ENCODE measurements at regions not wholly inside any gene's neighbourhood (a gene's known extent, or its start where the extent isn't known, plus 50 kb on each side); places are given as distances from the start of the nearest gene placed in this dataset.

DNA sequence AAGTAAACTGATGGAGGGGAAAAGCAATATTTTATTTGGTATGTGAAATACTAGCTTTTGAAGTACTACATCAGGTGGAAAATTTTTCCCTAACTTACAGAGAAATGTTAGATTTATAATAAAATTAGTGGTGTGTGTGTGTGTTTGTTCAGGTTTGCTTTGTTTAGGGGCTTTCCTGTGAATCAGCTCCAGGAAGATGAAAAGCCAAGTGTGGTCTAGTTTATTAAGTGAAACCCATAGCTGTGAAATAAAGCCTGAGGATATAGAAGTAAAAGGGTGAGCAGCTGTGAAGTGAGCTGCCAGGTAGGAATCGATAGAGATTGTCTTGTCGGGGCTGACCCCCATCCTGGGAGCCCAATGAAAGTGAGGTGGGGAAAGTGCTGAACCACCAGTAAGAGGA is 347.6 kb upstream of the IMPG1 start:
- WGBS, 5 donors, result 74 to 90% (median 84%) methylated on average over 2 of the region's 2 CpGs
- Histone ChIP-seq H3K27me3 (no peaks in the 10 kb centered on the region), H3K27ac (no peak overlapping the region), H3K36me3 (no peaks in the 10 kb centered on the region), H3K4me3 (no peak overlapping the region), H3K4me1 (no peaks in the 10 kb centered on the region), H3K9me3 (no peaks in the 10 kb centered on the region)
- DNase-seq, result no peak
- intact Hi-C loops (cut with DNase I; ENCODE audit: low total_unique reads), result no loop called here
- TF ChIP-seq POLR2AphosphoS5 (IDR thresholded peaks at IDR 0.05) (no peak), EP300 (IDR thresholded peaks at IDR 0.05) (no peak), POLR2A (IDR thresholded peaks at IDR 0.05) (no peak)
- TF ChIP-seq, protein P1, sequence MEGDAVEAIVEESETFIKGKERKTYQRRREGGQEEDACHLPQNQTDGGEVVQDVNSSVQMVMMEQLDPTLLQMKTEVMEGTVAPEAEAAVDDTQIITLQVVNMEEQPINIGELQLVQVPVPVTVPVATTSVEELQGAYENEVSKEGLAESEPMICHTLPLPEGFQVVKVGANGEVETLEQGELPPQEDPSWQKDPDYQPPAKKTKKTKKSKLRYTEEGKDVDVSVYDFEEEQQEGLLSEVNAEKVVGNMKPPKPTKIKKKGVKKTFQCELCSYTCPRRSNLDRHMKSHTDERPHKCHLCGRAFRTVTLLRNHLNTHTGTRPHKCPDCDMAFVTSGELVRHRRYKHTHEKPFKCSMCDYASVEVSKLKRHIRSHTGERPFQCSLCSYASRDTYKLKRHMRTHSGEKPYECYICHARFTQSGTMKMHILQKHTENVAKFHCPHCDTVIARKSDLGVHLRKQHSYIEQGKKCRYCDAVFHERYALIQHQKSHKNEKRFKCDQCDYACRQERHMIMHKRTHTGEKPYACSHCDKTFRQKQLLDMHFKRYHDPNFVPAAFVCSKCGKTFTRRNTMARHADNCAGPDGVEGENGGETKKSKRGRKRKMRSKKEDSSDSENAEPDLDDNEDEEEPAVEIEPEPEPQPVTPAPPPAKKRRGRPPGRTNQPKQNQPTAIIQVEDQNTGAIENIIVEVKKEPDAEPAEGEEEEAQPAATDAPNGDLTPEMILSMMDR (IDR thresholded peaks at IDR 0.05), result no peak

DNA sequence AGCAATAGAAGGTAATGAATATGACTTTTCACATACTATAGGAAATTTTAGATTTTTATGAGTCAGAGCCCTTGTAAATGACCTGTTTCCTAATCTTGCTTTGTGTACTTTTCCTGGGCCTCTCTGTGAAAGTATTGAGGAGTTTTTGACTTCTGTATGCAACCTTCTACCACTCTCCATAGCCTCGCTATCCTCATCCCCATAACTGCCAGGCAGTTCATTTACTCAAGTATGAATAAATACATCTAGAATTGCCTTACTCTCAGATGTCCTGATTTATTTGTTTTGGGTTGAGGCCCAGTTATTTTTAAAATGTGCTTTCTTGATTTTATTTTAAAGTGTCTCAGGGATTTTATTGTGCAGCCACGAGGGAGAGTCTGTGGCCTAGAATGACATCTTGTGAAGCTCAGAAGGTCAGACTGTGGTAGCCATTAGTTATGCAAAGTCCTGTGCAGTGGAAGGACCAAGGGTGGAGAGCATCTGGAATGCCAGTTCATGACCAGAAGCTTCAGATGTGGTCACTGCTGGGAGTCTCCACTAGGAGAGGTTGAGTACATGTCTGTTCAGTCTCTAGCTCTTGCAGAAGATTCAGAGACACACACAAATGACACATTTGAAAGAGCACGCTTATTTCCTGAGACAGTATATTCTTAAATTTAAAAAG is 346.2 kb upstream of the IMPG1 start:
- Histone ChIP-seq H3K4me3 (no peak overlapping the region), H3K9me3 (no peaks in the 10 kb centered on the region), H3K36me3 (no peaks in the 10 kb centered on the region), H3K4me1 (no peaks in the 10 kb centered on the region), H3K27me3 (no peaks in the 10 kb centered on the region), H3K27ac (no peak overlapping the region)
- DNase-seq, result peak in 1 of 2 donors; percentile 2
- intact Hi-C loops (cut with DNase I; ENCODE audit: low total_unique reads), result no loop called here
- WGBS, 5 donors, result 47 to 61% (median 56%) methylated on average over 3 of the region's 3 CpGs
- TF ChIP-seq POLR2A (IDR thresholded peaks at IDR 0.05) (no peak), POLR2AphosphoS5 (IDR thresholded peaks at IDR 0.05) (no peak), EP300 (IDR thresholded peaks at IDR 0.05) (no peak)
- TF ChIP-seq, protein P1 (IDR thresholded peaks at IDR 0.05), result no peak

DNA sequence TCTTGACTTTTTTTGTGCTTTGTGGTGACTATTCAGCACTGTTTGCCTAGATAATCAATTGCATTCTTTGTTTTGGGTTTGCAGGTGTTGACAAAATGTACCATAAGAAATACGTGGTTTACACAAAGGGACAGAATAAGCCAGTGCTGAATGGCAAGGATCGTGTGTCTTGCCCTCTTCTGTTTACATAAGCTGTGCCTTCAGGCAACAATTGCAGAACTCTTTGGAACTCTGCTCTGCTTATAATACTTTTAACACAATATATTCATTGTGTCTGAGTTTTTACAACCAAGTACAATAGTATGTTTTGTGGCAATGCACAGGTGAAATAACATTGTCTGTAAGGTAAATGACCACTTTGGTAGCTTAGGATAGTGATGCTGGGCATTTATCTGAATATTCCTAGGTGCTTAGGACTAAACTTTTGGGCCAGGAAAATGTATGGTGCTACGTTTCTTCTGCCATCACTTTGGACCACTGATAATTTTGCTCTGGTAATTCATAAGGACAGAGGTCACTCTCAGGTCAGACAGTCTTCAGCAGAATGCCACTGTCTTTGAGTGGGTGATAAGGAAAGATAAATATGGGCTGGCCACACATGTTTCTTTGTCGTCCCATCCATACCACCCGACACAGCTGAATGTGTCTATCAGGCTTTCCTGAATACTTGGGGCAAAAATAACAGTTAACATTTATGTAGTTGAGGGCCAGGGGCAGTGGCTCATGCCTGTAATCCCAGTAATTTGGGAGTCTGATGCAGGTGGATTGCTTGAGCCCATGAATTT is 344.6 kb upstream of the IMPG1 start:
- no peak overlapping the region for H3K27ac ChIP-seq
- H3K4me1 ChIP-seq, result no peaks in the 10 kb centered on the region
- intact Hi-C loops (cut with DNase I; ENCODE audit: low total_unique reads), result no loop called here
- no peaks in the 10 kb centered on the region for H3K9me3 ChIP-seq
- no peaks in the 10 kb centered on the region for H3K27me3 ChIP-seq
- DNase-seq, result no peak
- WGBS, 5 donors, result 24 to 35% (median 29%) methylated on average over 5 of the region's 5 CpGs
- no peaks in the 10 kb centered on the region for H3K36me3 ChIP-seq
- no peak overlapping the region for H3K4me3 ChIP-seq
- TF ChIP-seq EP300 (IDR thresholded peaks at IDR 0.05) (no peak), POLR2A (IDR thresholded peaks at IDR 0.05) (no peak), POLR2AphosphoS5 (IDR thresholded peaks at IDR 0.05) (no peak)
- TF ChIP-seq, protein P1 (IDR thresholded peaks at IDR 0.05), result no peak

DNA sequence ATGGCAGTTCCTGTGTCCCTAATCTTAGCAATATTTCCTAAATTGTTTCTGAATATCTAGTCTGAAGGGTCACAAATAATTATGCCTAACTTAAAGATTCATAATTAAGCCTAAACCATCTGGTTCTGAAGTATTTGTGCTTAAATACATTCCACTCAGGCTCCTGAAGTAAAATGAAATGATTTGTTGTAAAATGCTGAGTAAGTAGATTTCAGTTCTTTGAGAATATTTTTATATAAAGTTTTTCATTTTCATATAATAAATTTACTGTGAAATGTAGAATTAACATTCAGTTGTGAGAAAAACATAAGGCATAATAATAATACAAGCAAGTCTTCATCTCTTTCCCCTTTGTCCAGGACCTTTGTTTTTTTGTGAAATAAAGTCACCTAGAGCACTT is 330.6 kb upstream of the IMPG1 start:
- H3K27me3 ChIP-seq, result no peaks in the 10 kb centered on the region
- DNase-seq, result no peak
- TF ChIP-seq EP300 (IDR thresholded peaks at IDR 0.05), result no peak
- TF ChIP-seq, protein P1 (IDR thresholded peaks at IDR 0.05), result no peak
- no peak for TF ChIP-seq POLR2A (IDR thresholded peaks at IDR 0.05)
- no peak for TF ChIP-seq POLR2AphosphoS5 (IDR thresholded peaks at IDR 0.05)
- no peak overlapping the region for H3K27ac ChIP-seq
- H3K36me3 ChIP-seq, result no peaks in the 10 kb centered on the region
- no peak overlapping the region for H3K4me3 ChIP-seq
- H3K9me3 ChIP-seq, result peaks cover 0 to 7% (median 0%) of the 10 kb centered on the region in 4 donors
- intact Hi-C loops (cut with DNase I; ENCODE audit: low total_unique reads), result no loop called here
- H3K4me1 ChIP-seq, result no peaks in the 10 kb centered on the region
